Medulla oblongata (tissue), 1 donor: ENCODE measurements at regions not wholly inside any gene's neighbourhood (a gene's known extent, or its start where the extent isn't known, plus 50 kb on each side); places are given as distances from the start of the nearest gene placed in this dataset.
"Not testable (repeated sequence)": the region's sequence is repeated elsewhere in the genome, so short reads cannot be mapped to it uniquely, and the experiment has no call there.

Experiments used
- DNase-seq: peaks from one replicate; pipeline ENCODE4 v3.0.0-alpha.2; 2015; ENCODE audit errors: extremely low spot score

DNA sequence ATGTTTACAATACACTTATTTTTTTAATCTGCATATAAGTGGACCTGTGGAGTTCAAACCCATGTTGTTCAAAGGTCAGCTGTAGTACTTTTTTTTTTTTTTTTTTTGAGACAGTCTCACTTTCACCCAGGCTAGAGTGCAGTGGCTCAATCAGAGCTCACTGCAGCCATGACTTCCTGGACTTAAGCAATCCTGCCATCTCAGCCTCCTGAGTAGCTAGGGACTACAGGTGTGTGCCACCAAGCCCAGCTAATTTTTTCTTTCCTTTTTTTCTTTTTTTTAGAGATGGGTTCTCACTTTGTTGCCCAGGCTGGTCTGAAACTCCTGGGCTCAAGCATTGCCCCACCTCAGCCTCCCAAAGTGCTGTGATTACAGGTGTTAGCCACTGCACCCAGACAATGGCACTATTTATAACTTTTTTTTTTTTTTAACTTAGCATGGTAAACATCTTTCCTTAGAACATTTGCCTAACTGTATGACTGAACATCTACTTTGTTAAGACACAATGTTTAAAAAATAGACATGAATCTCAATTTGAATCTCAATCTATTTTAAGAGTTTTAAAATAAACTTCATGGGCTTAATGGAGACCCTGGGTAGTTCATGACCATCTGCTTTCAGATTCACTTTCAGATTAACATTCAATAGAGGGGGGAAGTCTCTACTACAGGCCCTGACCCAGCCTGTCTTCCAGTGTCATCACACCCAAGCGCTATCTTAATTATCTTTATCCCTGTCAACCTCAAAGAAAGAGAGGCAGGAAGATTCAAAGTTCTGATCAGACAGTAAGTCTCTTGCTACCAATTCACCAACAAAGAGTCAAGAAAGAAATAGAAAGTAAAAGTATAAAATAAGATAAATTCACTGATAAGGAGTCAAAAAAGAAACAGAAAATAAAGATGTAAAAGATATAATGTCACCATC lies 97.7 kb upstream of the DOCK9 start:
- no peak for DNase-seq

DNA sequence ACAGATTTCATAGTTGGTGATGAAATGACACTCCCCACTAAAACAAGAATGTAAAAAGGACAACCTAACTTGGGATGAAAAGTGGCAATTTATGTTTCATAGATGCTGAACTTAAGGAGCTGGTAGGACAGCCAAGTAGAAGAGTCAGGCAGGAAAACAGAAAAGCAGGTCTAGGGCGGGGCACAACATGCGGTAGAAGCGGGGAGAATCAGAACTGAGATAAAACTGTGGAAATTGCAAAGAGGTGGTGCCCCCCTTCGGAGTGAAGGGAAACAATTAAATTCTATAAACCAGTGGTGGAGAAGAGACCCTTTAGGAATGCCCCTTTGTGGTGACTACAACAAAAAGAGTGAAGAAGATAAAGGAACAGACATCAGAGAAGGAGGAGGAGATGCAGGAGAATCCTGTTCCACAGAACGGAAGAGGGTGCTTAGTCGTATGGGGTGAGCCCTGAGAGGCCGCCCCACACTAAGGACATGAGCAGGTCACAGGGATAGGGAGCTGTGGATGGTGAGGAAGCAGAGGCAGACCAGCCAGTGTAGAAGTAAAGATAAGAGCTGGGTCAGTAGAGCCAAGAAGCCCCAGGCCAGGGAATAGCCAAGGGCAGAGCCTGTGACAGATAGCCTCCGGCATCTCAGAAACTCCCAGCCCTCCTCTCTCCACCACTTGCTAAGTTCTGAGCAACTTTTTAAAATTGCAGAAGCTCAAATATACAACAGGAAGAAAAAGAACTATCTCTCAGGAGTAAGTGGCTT lies 100.3 kb upstream of the DOCK9 start:
- no peak for DNase-seq

DNA sequence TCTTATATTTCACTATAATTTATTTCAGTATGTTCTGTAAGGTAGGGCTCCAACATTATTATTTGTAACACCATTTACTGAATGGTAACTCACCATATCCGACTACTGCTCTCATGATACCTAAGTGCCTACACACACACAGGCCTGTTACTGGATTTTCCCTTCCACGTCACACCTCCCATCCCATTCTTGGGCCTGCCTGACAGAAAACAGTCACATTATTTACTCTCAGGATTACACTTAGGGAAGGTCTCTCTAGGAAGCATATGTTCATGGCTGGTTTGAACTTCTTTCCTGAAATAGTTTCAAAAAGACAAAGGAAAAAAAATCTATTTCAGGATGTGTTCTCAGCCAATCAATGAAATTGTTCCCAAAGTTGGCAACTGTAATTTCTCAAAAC lies 102.3 kb upstream of the DOCK9 start:
- DNase-seq, result no peak

DNA sequence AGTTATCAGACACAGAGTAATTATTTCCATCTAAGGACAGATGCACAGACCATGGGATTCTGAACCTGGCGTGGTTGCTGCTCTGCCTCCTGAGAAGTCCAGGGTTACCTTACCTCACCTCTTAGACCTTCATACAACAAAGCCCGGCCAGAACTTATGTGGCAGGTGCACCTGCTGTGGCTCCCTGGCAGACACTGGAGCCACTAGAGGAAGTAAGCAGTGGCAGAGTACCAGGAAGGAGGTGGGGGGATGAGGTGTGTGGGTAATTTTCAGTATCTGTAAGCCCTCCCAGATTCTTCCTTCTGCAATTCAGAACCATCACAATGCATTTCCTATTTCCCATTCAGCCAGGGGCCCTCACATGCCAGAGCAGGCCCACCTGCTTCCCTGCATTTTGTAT lies 106.1 kb upstream of the DOCK9 start:
- DNase-seq, result no peak

DNA sequence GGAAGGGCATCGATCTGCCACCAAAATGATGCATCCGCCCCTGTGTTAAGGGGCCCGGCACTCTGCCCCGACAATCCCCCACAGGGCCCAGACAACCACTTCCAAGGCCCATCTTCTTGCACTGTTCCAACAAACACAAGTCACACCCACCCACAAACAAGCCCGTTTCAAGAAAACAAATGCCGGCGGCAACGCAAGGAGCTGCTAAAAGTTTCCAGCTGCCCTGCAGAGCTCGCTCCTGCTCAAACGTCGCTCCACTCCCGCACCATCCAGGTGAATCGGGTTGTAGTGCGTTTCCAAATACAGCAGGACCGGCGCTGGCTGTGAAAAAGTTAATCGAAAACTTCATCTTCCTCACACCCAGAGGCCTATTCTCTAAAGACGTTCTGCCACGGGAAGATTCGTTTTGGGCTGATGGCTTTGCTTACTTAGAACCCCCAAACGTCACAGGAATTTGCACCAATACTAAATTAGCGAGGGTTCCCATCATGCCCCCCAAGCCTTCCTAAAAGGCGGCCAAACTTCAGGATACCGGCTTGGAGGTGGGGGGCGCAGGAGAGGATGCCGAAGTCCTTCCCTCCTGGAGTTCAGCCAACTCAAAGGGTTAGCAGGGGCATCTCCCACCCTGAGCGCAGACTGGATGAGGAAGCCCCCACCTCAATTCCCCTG lies 107.4 kb upstream of the DOCK9 start:
- DNase-seq, result no peak

DNA sequence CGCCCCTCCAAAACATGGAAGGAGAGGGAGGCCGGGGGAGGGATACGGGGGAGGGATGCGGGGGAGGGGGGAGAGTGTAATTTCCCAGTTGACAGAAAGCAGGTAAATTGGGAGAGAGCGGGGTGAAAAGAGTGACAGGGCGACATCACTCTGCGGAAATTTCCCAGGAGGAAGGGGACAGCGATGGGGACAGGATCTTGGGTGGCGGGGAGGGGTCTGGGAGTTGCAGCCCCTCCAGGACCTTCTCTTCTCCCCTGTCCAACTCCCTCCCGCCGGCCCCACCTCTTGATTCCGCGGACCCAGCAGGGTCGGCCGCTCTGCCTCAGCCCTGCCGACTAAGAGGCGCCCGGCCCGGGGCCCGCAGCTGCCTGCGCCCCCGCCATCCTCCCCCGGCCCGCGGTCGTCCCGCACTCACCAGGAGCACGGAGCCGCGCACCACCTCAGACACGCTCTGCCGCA lies 108.0 kb upstream of the DOCK9 start:
- DNase-seq, result no peak

DNA sequence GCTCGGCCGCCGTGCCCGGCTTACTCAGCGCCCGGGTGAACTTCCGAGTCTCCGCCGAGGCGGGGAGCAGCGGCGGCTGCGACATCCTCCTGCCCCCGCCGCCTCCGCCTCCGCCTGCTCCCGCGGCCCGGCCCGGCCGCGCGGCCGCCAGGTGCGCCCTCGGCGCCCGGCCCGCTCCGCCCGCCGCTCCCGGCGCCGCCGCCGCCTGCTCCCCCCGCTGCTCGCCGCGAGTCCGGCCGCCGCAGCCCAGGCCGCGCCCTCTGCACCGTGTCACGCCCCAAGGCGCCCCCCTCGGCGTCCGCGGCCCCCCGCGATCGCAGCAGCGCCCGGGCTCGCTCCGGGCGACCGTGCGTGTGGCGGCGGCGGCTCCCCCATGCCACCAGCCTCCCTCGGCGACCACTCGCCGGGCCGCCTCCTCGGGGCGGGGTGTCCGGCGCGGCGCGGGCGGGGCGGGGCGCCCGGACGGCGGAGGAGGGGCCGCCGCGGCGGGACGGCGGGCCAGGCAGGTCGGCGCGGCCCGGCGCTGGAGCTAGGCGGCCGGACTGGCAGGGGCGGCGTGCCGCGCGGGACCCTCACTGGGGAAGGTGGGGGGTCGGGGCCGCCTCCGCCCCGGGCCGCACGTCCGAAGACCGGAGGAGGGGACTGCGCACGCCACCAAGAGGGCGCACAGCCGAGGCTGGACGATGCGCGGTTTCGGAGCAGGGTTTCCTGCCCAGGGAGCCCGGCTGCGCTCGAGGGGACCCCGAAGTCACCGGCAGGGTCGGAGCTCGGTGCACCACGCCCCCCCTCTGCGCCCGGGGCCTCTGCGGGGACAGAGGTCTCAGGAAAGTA lies 108.6 kb upstream of the DOCK9 start:
- peak; percentile 31 for DNase-seq

DNA sequence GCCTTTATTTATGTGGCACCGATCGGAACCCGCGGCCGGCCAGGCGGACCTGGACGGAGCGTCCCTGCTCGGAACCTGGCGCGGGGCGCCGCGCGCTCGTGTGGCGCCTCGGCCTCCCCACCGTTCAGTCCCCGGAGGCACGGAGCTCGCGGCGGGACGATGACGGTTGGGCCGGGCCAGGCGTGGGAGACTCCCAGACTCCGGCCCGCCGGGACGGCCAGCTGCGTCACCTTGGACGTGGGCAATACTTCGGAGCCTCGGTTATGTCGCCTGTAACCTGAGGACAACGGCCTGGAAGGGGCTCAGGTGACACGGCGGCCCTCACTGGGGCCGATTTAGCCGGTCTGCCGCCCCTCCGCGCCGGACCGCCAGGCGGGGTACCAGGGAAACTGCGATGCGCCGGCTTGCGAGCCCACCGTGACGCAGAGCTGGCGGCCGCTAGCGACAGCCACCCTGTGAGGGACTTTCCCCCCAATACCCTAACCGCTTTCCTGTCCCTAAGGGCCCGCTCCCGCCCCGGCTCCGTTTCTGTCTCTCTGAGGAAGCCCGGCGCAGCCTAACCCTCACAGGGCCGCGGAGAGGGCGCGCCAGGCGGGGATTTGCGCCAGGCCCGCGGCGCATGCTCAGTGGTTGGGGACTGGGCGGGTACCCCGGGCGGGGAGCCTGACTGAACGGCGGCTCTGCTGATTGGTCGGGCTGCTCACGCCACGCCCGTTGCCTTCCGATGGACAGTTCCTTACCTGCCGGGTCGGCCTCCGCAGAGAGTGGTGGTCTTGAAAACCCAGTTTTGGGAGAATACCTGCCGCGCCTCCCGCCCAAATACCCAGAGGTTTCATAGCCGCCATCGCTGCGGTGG lies 109.5 kb upstream of the DOCK9 start:
- DNase-seq, result peak; percentile 92

DNA sequence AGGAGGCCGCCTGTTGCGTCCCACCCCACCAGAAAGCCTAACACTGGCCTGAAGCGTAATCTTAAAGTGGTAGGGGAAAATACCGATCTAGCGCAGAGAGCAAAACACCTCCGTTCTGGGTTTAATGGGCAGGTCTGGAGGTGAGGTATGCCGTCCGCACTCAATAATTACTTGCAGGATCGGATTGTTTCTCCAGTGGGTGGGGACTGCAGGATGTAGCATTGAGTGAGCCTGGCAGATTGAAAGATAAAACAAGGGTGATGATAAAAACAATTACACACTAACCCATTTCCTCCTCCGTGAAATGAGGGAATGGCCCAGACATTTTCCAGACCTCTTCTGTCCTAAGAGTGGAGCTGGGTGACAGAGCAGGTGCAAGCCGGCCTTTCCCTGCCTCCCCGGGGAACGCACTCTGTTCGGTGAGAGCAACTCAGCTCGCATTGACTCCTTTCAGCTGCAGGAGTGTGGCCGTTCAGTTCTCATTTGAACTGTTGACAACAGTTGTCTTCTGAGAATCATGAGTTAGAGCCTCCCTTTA lies 110.2 kb upstream of the DOCK9 start:
- DNase-seq, result no peak

DNA sequence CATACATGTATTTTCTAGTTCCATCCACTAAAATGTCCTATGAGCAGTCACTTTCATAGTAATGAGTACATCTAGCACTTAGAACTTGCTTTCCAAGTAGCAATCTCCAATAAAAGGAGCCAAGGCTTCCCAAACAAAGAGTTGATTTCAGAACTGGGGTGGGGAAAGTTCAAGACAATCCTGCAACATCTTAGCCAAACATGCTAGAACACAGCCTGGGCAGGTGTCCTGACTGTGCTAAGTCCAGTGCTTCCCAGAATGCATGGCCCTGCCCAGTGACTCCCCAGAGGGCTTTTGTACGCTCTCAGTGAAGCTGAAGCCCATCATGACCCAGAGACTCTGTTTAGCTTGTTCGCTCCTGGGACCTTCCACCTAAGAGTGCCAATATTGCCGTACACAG lies 106.7 kb upstream of the UBAC2 start:
- DNase-seq, result no peak

DNA sequence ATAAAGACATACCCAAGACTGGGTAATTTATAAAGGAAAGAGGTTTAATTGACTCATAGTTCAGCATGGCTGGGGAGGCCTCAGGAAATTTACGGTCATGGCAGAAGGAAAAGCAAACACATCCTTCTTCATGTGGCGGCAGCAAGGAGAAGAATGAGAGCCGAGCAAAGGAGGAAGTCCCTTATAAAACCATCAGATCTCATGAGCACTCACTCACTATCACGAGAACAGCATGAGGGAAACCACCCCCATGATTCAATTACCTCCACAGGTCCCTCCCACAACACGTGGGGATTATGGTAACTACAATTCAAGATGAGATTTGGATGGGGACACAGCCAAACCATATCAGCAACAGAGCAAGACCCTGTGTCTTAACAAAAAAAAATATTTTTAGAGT lies 98.8 kb upstream of the UBAC2 start:
- DNase-seq, result not testable (repeated sequence)

DNA sequence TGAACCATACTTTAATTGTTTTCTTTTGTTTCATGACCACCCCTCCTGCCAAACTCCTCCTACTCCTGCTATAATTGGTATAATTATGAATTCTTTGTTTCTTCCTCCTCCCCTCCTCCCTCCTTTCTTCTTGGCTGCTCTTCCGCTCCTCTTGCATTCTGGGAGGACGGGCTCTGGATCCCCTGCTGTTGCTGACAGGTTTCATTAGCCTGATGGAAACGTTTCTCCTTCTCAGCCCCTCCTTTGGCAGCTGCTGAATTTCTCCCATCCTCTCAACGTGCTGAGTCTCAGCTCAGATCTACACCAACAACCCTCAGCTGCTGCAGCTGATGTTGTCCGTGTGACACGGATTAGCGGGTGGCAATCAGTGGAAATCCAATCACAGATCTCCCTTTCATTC lies 97.1 kb upstream of the UBAC2 start:
- peak; percentile 18 for DNase-seq

DNA sequence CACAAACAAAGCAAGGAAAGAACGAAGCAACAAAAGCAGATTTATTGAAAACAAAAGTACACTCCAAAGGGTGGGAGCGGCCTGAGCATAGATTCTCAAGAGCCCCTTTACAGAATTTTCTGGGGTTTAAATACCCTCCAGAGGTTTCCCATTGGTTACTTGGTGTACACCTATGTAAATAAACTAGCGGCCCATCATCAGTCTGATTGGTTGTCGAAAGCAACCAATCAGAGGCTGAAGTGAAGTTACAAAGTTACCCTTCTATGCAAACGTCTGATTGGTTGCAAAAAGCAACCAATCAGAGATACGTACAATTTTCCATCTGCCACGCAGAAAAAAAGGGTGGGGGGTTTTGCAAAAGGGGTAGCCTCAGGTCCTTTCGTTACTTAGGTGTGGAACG lies 96.3 kb upstream of the UBAC2 start:
- no peak for DNase-seq

DNA sequence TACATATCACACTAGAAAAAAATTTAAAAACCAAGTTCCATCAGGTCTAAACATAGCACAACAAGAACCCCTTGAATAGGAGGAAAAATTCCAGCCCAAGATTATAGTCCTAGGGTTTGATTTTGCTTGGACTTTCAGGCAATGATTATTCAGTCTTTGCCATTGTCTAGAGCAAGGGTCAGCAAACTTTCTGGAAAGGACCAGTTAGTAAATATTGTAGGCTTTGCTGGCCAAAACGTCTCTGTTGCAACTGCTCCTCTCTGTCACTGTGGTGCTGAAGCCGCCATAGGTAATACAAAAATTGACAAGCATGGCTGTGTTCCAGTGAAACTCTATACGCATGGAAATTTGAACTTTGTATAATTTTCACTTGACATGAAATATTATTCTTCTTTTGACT lies 95.5 kb upstream of the UBAC2 start:
- DNase-seq, result no peak

DNA sequence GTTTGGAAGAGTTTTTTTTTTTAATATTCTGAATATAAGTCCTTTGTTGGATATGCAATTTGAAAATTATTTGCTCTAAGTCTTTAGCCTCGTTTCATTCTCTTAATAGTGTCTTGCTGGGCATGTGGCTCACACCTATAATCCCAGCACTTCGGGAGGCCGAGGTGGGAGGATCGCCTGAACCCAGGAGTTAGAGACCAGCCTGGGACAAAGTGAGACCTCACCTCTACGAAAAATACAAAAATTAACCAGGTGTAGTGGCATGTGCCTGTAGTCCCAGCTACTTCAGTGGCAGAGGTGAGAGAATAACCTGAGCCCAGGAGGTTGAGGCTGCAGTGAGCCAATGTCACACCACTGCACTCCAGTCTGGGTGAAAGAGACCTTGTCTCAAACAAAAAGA lies 87.3 kb upstream of the UBAC2 start:
- DNase-seq, result no peak

DNA sequence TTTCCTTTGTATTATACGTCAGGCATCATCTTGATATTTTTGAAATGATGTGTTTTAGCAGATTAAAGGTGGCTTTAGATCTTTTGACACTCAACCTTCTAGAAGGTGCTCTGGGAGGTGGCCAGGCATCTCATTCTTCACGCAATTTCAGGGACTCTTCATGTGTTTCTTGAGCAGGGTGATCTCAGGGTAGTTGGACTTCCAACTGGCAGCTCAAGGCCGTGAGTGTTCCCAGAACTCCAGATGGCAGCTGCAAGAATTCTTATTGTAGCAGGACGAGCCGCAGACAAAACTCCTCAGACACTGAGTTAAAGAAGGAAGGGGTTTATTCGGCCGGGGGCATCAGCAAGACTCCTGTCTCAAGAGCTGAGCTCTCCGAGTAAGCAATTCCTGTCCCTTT lies 82.5 kb upstream of the UBAC2 start:
- no peak for DNase-seq

DNA sequence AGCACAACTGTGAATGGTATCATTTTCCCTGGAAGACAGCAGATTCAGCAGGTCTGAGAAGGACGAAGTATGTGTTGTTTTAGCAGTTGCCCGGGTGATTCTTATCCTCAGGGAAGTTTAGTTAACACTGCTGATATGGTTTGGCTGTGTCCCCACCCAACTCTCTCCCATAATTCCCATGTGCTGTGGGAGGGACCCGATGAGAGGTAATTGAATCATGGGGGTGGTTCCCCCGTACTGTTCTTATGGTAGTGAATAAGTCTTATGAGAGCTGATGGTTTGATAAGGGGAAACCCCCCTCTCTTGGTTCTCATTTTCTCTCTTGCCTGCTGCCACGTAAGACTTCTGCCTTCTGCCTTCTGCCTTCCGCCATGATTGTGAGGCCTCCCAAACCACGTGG lies 81.0 kb upstream of the UBAC2 start:
- no peak for DNase-seq

DNA sequence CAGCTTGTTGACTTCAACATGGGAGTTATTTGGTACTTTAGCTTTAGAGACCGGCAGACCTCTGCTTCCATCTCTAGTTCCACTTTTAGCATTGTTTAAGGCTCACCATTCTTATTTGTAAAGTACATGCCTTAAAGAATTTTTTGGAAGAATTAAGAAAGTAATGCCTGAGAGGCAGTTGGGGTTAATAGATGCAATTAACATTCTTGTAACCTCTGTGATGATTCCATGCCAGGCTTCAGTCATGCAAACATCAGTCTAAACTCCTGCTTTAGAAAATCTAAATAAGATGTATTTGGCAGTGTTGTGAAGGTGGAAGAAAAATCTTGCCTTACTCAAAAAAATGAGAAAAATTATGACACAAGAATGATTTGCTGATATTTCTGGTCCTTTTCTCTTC lies 79.9 kb upstream of the UBAC2 start:
- DNase-seq, result no peak

DNA sequence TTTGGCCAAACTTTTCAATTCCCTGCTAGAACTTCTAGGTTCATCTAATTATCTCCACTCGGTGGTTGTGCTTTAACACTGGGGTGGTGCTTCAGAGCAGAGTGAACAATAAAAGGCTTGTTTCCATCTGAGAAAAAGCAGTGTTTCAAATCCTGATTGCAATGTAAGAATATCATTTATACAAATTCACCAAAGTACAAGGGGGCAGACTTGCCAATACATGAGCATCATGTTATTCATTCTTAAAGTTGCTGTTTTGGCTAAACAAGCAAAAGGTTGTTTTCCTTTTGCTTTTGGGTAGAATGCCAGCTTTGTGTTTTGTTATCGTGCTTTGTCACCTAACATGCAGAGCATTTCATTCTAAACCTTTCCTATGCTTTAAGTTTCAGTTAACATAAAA lies 78.5 kb upstream of the UBAC2 start:
- DNase-seq, result peak; percentile 21
